Peyer's patch (tissue), 4 donors: ENCODE measurements at regions not wholly inside any gene's neighbourhood (a gene's known extent, or its start where the extent isn't known, plus 50 kb on each side); places are given as distances from the start of the nearest gene placed in this dataset.

Experiments used
- POLR2A ChIP-seq, 2 donors: fragments of 450-650 bp; IDR thresholded peaks; one replicate each; pipeline ENCODE4 v1.5.1; 2017; ENCODE audit warnings: antibody characterized with exemption in 2 of 2, mild to moderate bottlenecking in 2 of 2, moderate library complexity in 2 of 2
- TF ChIP-seq, protein P1 (sequence below), 6 experiments: fragments of 450-650 bp in 4 of 6; fragments of 200-600 bp in 2 of 6; sonication (generic) in 1 of 6; IDR thresholded peaks; one replicate each; pipeline ENCODE4 v1.5.1; 2017 to 2019; ENCODE audit warnings: antibody characterized with exemption in 6 of 6, mild to moderate bottlenecking in 3 of 6, moderate library complexity in 1 of 6

- TF ChIP-seq, protein P1, sequence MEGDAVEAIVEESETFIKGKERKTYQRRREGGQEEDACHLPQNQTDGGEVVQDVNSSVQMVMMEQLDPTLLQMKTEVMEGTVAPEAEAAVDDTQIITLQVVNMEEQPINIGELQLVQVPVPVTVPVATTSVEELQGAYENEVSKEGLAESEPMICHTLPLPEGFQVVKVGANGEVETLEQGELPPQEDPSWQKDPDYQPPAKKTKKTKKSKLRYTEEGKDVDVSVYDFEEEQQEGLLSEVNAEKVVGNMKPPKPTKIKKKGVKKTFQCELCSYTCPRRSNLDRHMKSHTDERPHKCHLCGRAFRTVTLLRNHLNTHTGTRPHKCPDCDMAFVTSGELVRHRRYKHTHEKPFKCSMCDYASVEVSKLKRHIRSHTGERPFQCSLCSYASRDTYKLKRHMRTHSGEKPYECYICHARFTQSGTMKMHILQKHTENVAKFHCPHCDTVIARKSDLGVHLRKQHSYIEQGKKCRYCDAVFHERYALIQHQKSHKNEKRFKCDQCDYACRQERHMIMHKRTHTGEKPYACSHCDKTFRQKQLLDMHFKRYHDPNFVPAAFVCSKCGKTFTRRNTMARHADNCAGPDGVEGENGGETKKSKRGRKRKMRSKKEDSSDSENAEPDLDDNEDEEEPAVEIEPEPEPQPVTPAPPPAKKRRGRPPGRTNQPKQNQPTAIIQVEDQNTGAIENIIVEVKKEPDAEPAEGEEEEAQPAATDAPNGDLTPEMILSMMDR (IDR thresholded peaks at IDR 0.05), result no peak
- TF ChIP-seq POLR2A (IDR thresholded peaks at IDR 0.05), result no peak
Observed at GRCh38 chr2:42867093-42868065, 75.0 kb upstream of the HAAO start.
